ENCODE measurements at regions not wholly inside any gene's neighbourhood (a gene's known extent, or its start where the extent isn't known, plus 50 kb on each side); places are given as distances from the start of the nearest gene placed in this dataset.

DNA sequence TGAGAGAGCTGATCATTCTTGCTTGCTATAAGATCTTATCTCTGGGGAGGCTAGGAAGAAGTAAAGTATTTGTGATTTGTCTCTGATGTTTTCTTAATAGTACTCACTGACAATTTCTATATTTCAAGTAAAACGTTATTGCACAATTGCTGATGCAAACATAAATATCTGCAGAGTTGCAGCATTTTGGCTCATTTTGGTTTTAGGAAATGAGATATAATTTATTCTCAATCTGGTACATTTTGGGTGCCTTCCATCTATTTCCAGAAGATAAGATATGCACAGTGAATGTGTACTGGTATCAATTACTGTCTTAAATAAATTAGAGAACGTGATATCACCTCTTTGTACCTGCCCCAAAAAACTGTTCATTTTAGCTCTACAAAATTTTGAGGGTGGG lies 1431.5 kb downstream of the BRINP3 start:
- H3K9me3 ChIP-seq: no peaks in the 10 kb centered on the region
- no peaks in the 10 kb centered on the region for H3K36me3 ChIP-seq
- no peak overlapping the region for H3K4me3 ChIP-seq
- TF ChIP-seq, protein P1, sequence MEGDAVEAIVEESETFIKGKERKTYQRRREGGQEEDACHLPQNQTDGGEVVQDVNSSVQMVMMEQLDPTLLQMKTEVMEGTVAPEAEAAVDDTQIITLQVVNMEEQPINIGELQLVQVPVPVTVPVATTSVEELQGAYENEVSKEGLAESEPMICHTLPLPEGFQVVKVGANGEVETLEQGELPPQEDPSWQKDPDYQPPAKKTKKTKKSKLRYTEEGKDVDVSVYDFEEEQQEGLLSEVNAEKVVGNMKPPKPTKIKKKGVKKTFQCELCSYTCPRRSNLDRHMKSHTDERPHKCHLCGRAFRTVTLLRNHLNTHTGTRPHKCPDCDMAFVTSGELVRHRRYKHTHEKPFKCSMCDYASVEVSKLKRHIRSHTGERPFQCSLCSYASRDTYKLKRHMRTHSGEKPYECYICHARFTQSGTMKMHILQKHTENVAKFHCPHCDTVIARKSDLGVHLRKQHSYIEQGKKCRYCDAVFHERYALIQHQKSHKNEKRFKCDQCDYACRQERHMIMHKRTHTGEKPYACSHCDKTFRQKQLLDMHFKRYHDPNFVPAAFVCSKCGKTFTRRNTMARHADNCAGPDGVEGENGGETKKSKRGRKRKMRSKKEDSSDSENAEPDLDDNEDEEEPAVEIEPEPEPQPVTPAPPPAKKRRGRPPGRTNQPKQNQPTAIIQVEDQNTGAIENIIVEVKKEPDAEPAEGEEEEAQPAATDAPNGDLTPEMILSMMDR (IDR thresholded peaks at IDR 0.05): no peak
- TF ChIP-seq EP300 (IDR thresholded peaks at IDR 0.05): no peak
- TF ChIP-seq POLR2A (IDR thresholded peaks at IDR 0.05): no peak
- no peak for TF ChIP-seq POLR2AphosphoS5 (IDR thresholded peaks at IDR 0.05)
- 39 to 60% methylated on average over 2 of the region's 2 CpGs for WGBS, 2 donors
- H3K27ac ChIP-seq: no peak overlapping the region
- H3K27me3 ChIP-seq: no peaks in the 10 kb centered on the region
- no peak for DNase-seq
- H3K4me1 ChIP-seq: no peaks in the 10 kb centered on the region
- intact Hi-C loops (cut with DNase I): no loop called here

DNA sequence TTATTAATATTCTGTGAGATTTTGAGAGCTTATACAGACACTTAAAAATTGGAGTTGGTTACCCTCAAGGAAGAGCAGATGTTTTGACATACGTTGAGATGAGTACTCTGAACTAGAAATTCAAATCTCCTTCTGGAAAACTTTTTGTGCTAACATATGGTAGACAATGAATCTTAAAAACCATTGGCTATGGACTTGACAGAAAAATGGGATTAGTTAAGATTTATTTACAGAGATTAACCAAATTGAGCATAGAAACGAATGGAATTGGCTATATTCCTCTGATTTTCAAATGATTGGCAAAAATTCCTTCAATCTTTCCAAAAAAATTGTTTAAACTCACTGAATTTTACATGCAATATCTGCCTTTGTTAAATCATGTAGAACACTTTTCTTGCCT lies 1392.9 kb downstream of the BRINP3 start:
- Histone ChIP-seq H3K27me3 (no peaks in the 10 kb centered on the region), H3K4me3 (no peak overlapping the region), H3K36me3 (no peaks in the 10 kb centered on the region), H3K27ac (no peak overlapping the region), H3K4me1 (no peaks in the 10 kb centered on the region), H3K9me3 (no peaks in the 10 kb centered on the region)
- intact Hi-C loops (cut with DNase I): no loop called here
- WGBS, 2 donors: 17 to 50% methylated on average over 2 of the region's 2 CpGs
- TF ChIP-seq, protein P1 (IDR thresholded peaks at IDR 0.05): no peak
- TF ChIP-seq POLR2AphosphoS5 (IDR thresholded peaks at IDR 0.05): no peak
- TF ChIP-seq EP300 (IDR thresholded peaks at IDR 0.05): no peak
- no peak for TF ChIP-seq POLR2A (IDR thresholded peaks at IDR 0.05)
- no peak for DNase-seq

DNA sequence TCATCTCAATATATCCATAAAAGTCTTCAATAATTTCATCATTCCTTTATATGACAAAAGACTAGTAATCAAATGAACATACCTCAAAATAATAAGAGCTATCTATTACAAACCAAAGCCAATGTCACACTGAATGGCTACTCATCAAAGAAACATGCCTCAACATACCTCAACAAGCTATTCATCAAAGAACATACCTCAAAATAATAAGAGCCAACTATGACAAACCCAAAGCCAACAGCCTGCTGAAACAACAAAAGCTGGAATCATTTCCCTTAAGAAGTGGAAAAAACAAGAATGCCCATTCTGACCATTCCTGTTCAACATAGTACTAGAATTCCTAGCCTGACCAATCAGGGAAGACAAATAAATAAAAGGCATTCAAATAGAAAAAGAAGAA lies 1373.7 kb downstream of the BRINP3 start:
- Histone ChIP-seq H3K4me3 (no peak overlapping the region), H3K27me3 (no peaks in the 10 kb centered on the region), H3K36me3 (no peaks in the 10 kb centered on the region), H3K9me3 (no peaks in the 10 kb centered on the region), H3K27ac (no peak overlapping the region), H3K4me1 (no peaks in the 10 kb centered on the region)
- intact Hi-C loops (cut with DNase I): no loop called here
- TF ChIP-seq POLR2A (IDR thresholded peaks at IDR 0.05) (no peak), POLR2AphosphoS5 (IDR thresholded peaks at IDR 0.05) (no peak), EP300 (IDR thresholded peaks at IDR 0.05) (no peak)
- TF ChIP-seq, protein P1 (IDR thresholded peaks at IDR 0.05): no peak
- DNase-seq: no peak

DNA sequence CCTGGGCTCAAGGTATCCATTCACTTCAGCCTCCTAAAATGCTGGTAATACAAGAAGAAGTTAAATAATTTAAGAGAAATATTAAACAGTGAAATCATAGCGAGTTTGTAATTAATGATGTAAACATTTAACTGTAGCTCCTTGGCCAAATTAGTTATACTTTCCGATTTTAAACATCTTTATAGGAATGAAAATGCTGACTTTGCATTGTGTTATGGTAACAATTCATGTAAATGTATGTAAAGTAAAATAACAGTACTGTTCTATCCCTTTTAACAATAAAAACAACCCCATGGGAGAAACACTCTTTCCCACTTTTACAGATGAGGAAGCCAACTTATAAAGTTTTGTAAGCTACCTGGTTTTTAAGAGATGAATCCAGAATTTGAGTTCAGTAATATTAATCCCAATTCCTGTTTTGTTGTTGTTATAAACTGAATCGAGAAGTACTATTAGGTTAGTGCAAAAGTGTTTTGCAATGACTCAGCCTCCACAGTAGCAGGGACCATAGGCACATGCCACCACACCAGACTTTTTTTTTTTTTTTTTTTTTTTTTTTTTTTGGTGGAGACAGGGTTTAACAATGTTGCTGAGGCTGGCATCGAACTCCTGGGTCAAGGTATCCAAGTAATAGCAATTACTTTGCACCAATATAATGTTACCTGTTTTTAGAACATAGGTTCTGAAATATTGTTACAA lies 1360.4 kb downstream of the BRINP3 start:
- Histone ChIP-seq H3K4me3 (no peak overlapping the region), H3K27ac (no peak overlapping the region), H3K27me3 (no peaks in the 10 kb centered on the region), H3K36me3 (no peaks in the 10 kb centered on the region), H3K4me1 (no peaks in the 10 kb centered on the region), H3K9me3 (no peaks in the 10 kb centered on the region)
- no peak for DNase-seq
- intact Hi-C loops (cut with DNase I): no loop called here
- 73 to 78% methylated on average over 4 of the region's 4 CpGs for WGBS, 2 donors
- no peak for TF ChIP-seq EP300 (IDR thresholded peaks at IDR 0.05)
- no peak for TF ChIP-seq POLR2A (IDR thresholded peaks at IDR 0.05)
- TF ChIP-seq, protein P1 (IDR thresholded peaks at IDR 0.05): no peak
- TF ChIP-seq POLR2AphosphoS5 (IDR thresholded peaks at IDR 0.05): no peak

DNA sequence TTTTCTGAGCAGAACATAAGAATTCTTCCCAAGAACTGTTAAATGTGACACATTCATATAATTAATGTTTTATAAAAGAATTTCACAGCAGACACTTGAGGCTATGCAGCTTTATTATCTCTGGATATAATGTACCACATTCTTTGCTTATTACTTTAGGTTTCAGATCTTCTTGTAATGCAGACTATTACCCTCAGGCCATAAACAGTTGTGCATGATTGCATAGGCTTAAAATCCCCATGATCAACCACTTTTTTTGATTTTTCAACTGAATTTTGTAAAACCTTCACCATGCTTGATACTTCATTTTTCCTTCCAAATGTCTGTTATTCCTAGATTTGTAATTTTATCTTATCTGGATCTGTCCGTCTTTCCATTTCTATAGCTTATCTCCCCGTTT lies 1355.7 kb downstream of the BRINP3 start:
- H3K4me1 ChIP-seq: no peaks in the 10 kb centered on the region
- no peaks in the 10 kb centered on the region for H3K9me3 ChIP-seq
- H3K27me3 ChIP-seq: no peaks in the 10 kb centered on the region
- intact Hi-C loops (cut with DNase I): no loop called here
- H3K36me3 ChIP-seq: no peaks in the 10 kb centered on the region
- H3K4me3 ChIP-seq: no peak overlapping the region
- 61 to 75% methylated on average over 2 of the region's 2 CpGs for WGBS, 2 donors
- DNase-seq: no peak
- H3K27ac ChIP-seq: no peak overlapping the region
- TF ChIP-seq, protein P1 (IDR thresholded peaks at IDR 0.05): no peak
- TF ChIP-seq POLR2AphosphoS5 (IDR thresholded peaks at IDR 0.05) (no peak), POLR2A (IDR thresholded peaks at IDR 0.05) (no peak), EP300 (IDR thresholded peaks at IDR 0.05) (no peak)

Data from sigmoid colon (tissue), 6 donors.